ENCODE measurements at regions not wholly inside any gene's neighbourhood (a gene's known extent, or its start where the extent isn't known, plus 50 kb on each side); places are given as distances from the start of the nearest gene placed in this dataset.

DNA sequence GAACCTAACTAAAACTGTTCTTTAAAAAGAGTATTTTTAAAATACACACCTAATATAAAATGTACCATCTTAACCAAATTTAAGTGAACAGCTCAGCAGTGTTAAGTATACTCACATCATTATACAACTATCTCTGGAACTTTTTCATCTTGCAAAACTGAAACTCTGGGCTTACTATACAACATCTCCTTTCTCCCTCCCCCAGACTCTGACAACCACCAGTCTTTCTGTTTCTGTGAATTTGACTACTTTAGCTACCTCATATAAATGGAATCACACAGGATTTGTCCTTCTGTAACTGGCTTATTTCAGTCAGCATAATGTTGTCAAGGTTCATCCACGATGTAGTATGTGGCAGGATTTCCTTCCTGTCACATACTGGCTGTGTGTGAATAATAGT lies 93.5 kb downstream of the FOXD1 start:
- Histone ChIP-seq H3K27me3 (replicated peaks; ENCODE audit: insufficient read depth, low read depth, low read length, poor library complexity) (peaks cover 4% of the 10 kb centered on the region), H3K27ac (ENCODE audit: low read depth, low read length, poor library complexity, severe bottlenecking) (no peak overlapping the region), H3K4me1 (ENCODE audit: insufficient read depth, low read length, poor library complexity, severe bottlenecking) (no peaks in the 10 kb centered on the region), H3K9me3 (ENCODE audit: low read depth, low read length, poor library complexity, severe bottlenecking) (peaks cover 5% of the 10 kb centered on the region), H3K36me3 (ENCODE audit: insufficient read depth, low read length, poor library complexity, severe bottlenecking) (no peaks in the 10 kb centered on the region), H3K4me3 (ENCODE audit: low read depth, low read length, poor library complexity, severe bottlenecking) (no peak overlapping the region)
- ChIA-PET CTCF (no interaction called here), POLR2A (ENCODE audit: low non-redundant PET) (no interaction called here)
- TF ChIP-seq, protein P1, sequence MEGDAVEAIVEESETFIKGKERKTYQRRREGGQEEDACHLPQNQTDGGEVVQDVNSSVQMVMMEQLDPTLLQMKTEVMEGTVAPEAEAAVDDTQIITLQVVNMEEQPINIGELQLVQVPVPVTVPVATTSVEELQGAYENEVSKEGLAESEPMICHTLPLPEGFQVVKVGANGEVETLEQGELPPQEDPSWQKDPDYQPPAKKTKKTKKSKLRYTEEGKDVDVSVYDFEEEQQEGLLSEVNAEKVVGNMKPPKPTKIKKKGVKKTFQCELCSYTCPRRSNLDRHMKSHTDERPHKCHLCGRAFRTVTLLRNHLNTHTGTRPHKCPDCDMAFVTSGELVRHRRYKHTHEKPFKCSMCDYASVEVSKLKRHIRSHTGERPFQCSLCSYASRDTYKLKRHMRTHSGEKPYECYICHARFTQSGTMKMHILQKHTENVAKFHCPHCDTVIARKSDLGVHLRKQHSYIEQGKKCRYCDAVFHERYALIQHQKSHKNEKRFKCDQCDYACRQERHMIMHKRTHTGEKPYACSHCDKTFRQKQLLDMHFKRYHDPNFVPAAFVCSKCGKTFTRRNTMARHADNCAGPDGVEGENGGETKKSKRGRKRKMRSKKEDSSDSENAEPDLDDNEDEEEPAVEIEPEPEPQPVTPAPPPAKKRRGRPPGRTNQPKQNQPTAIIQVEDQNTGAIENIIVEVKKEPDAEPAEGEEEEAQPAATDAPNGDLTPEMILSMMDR (conservative IDR thresholded peaks at IDR 0.05; ENCODE audit: low read depth, low read length), result no peak
- TF ChIP-seq EZH2 (IDR thresholded peaks at IDR 0.05; ENCODE audit: borderline replicate concordance, low read depth, low read length, poor library complexity, severe bottlenecking), result no peak
- BruUV-seq (replicated peaks), result no TSS peak
- DNase-seq (ENCODE audit: low spot score), result no peak
- intact Hi-C loops (cut with micrococcal nuclease; ENCODE audit: unreplicated experiment), result no loop called here

DNA sequence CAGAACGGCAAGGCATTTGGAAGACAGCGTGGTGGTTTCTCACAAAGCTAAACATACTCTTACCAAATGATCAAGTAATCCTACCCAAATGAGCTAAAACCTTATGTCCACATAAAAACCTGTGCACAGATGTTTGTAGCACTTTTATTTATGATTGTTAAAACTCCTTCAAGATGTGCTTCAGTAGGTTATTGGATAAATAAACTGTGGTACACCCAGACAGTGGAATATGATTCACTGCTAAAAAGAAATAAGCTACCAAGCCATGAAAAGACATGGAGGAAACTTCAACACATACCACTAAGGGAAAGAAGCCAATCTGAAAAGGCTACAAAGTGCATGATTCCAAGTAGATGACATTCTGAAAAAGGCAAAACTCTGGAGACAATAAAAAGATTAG lies 94.2 kb downstream of the FOXD1 start:
- Histone ChIP-seq H3K36me3 (ENCODE audit: insufficient read depth, low read length, poor library complexity, severe bottlenecking) (no peaks in the 10 kb centered on the region), H3K9me3 (ENCODE audit: low read depth, low read length, poor library complexity, severe bottlenecking) (peaks cover 5% of the 10 kb centered on the region), H3K27ac (ENCODE audit: low read depth, low read length, poor library complexity, severe bottlenecking) (no peak overlapping the region), H3K4me3 (ENCODE audit: low read depth, low read length, poor library complexity, severe bottlenecking) (no peak overlapping the region), H3K27me3 (replicated peaks; ENCODE audit: insufficient read depth, low read depth, low read length, poor library complexity) (peaks cover 4% of the 10 kb centered on the region), H3K4me1 (ENCODE audit: insufficient read depth, low read length, poor library complexity, severe bottlenecking) (no peaks in the 10 kb centered on the region)
- intact Hi-C loops (cut with micrococcal nuclease; ENCODE audit: unreplicated experiment), result no loop called here
- POLR2A ChIA-PET (ENCODE audit: low non-redundant PET), result interaction anchor here (0.6 kb wide), 1 partner anchor 71 kb away, joined by 3 read pairs; no protein-coding TSS in a partner anchor
- BruUV-seq (replicated peaks), result no TSS peak
- TF ChIP-seq, protein P1 (conservative IDR thresholded peaks at IDR 0.05; ENCODE audit: low read depth, low read length), result no peak
- no peak for TF ChIP-seq EZH2 (IDR thresholded peaks at IDR 0.05; ENCODE audit: borderline replicate concordance, low read depth, low read length, poor library complexity, severe bottlenecking)
- CTCF ChIA-PET, result no interaction called here
- no peak for DNase-seq (ENCODE audit: low spot score)

DNA sequence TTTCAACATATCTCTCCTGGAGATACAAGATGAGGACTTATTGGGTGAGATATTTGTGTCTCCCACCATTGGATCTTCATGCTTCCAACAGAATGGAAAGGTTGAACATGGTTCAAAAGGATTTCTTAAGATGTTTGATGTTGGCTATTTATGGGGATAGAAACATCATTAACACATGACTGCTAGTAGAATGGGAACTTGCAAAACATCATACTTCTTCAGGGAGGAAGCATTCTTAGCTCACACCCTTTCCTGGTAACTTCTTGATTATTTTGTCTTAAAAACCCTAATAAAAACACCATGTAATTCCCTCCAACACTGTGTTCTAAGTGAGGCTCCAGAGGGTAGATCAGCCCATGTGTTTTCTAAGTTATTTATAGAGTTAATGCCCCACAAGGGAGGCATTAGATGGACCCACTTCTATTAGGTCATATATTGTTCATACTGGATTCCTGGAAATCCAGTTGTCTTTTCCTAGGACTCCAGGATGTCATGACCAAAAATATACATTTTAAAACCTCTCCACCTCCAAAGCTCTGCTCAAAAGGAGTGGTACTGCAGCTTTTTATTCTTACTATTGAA lies 95.8 kb downstream of the FOXD1 start:
- POLR2A ChIA-PET (ENCODE audit: low non-redundant PET), result no interaction called here
- no peak for TF ChIP-seq EZH2 (IDR thresholded peaks at IDR 0.05; ENCODE audit: borderline replicate concordance, low read depth, low read length, poor library complexity, severe bottlenecking)
- TF ChIP-seq, protein P1 (conservative IDR thresholded peaks at IDR 0.05; ENCODE audit: low read depth, low read length), result no peak
- intact Hi-C loops (cut with micrococcal nuclease; ENCODE audit: unreplicated experiment), result no loop called here
- no peak overlapping the region for H3K27ac ChIP-seq (ENCODE audit: low read depth, low read length, poor library complexity, severe bottlenecking)
- CTCF ChIA-PET, result no interaction called here
- H3K4me1 ChIP-seq (ENCODE audit: insufficient read depth, low read length, poor library complexity, severe bottlenecking), result no peaks in the 10 kb centered on the region
- peaks cover 4% of the 10 kb centered on the region for H3K27me3 ChIP-seq (replicated peaks; ENCODE audit: insufficient read depth, low read depth, low read length, poor library complexity)
- BruUV-seq (replicated peaks), result no TSS peak
- no peaks in the 10 kb centered on the region for H3K36me3 ChIP-seq (ENCODE audit: insufficient read depth, low read length, poor library complexity, severe bottlenecking)
- H3K9me3 ChIP-seq (ENCODE audit: low read depth, low read length, poor library complexity, severe bottlenecking), result peaks cover 8% of the 10 kb centered on the region
- no peak for DNase-seq (ENCODE audit: low spot score)
- H3K4me3 ChIP-seq (ENCODE audit: low read depth, low read length, poor library complexity, severe bottlenecking), result no peak overlapping the region

All from A673 (cell line).